Adrenal gland (tissue), 9 donors: ENCODE measurements at regions not wholly inside any gene's neighbourhood (a gene's known extent, or its start where the extent isn't known, plus 50 kb on each side); places are given as distances from the start of the nearest gene placed in this dataset.

Experiments
- DNase-seq, 7 donors: peaks; one replicate each; pipeline ENCODE4 v3.0.0-alpha.2; 2019 to 2020
- H3K27ac ChIP-seq, 5 donors: fragments of 200-600 bp; sonication (generic) in 4 of 5; 1 replicate in 3 of 5; 2 replicates in 2 of 5; pipeline versions ENCODE4 v1.5.1 to v1.8.0; 2016 to 2020; ENCODE audit warnings: mild to moderate bottlenecking in 1 of 5
- H3K27me3 ChIP-seq: fragments of 200-600 bp; 2 replicates; pipeline ENCODE4 v1.8.0; 2021
- H3K36me3 ChIP-seq, 2 donors: fragments of 200-600 bp; replicated peaks in 1 of 2; 1 replicate in 1 of 2; 2 replicates in 1 of 2; pipeline versions ENCODE4 v1.5.1 to v1.8.0; 2018 to 2022
- H3K4me1 ChIP-seq, 2 donors: fragments of 200-600 bp; replicated peaks in 1 of 2; 1 replicate in 1 of 2; 2 replicates in 1 of 2; pipeline versions ENCODE4 v1.5.1 to v1.8.0; 2018 to 2021
- H3K4me3 ChIP-seq, 4 donors: fragments of 200-600 bp; sonication (generic) in 3 of 4; one replicate each; pipeline ENCODE4 v1.5.1; 2016 to 2018
- H3K9me3 ChIP-seq, 3 donors: fragments of 200-600 bp; sonication (generic) in 1 of 3; replicated peaks in 1 of 3; 1 replicate in 2 of 3; 2 replicates in 1 of 3; pipeline versions ENCODE4 v1.5.1 to v1.8.0; 2016 to 2021
- CTCF ChIP-seq, 6 experiments: fragments of 450-650 bp in 4 of 6; fragments of 200-600 bp in 2 of 6; sonication (generic) in 1 of 6; IDR thresholded peaks; 1 replicate in 5 of 6; 2 replicates in 1 of 6; pipeline versions ENCODE4 v1.5.1 to v1.8.0; 2016 to 2021; ENCODE audit warnings: antibody characterized with exemption in 6 of 6, mild to moderate bottlenecking in 2 of 6, moderate library complexity in 1 of 6
- POLR2A ChIP-seq, 2 donors: fragments of 450-650 bp; IDR thresholded peaks; one replicate each; pipeline ENCODE4 v1.6.1; 2017; ENCODE audit warnings: antibody characterized with exemption in 2 of 2, mild to moderate bottlenecking in 2 of 2, moderate library complexity in 1 of 2
- WGBS, 4 donors: extraction: QIAGEN DNeasy Blood & Tissue Kit in 2 of 4; methylation state at CpG; one replicate each; pipeline versions ENCODE4 v1.1.5 to v1.1.7; 2013 to 2017; 5-methylcytosine and 5-hydroxymethylcytosine counted together
- intact Hi-C, 2 donors: fragments of 100-400 bp; cut with DNase I; formaldehyde crosslinking; loops; one replicate each; pipeline versions ENCODE4 v1.14.1 to v1.15.0; 2022 to 2023
- donor health status: healthy with polysubstance abuse.
- donor health status: Bipolar disorder and iron deficiency.
- donor health status: DM: yes; HTN: yes; CAD: no.
- donor health status: DM: no; HTN: no; CAD: no.
- donor health status: DM: no; HTN: no; CAD: no.

DNA sequence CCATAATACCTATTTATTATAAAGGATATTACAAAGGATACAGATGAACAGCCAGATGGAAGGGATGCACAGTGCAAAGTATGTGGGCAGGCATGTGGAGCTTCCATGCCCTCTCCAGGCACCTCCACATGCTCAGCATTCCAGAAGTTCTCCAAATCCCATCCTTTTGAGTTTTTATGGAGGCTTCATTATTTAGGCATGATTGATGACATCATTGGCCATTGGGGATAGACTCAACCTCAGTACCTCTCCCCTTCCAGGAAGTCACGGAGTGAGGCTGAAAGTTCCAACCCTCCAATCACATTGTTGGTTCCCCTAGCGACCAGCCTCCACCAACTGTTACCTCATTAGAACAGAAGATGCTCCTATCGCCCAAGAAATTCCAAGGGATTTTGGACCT, 156.4 kb downstream of the ATP23 start:
- Histone ChIP-seq H3K36me3 (no peaks in the 10 kb centered on the region), H3K27me3 (no peaks in the 10 kb centered on the region), H3K9me3 (no peaks in the 10 kb centered on the region), H3K4me1 (no peaks in the 10 kb centered on the region), H3K27ac (no peak overlapping the region), H3K4me3 (no peak overlapping the region)
- WGBS, 4 donors: 71 to 85% (median 83%) methylated on average over 3 of the region's 3 CpGs
- no peak for TF ChIP-seq CTCF (IDR thresholded peaks at IDR 0.05)
- no peak for TF ChIP-seq POLR2A (IDR thresholded peaks at IDR 0.05)
- no peak for DNase-seq
- intact Hi-C loops: no loop called here

DNA sequence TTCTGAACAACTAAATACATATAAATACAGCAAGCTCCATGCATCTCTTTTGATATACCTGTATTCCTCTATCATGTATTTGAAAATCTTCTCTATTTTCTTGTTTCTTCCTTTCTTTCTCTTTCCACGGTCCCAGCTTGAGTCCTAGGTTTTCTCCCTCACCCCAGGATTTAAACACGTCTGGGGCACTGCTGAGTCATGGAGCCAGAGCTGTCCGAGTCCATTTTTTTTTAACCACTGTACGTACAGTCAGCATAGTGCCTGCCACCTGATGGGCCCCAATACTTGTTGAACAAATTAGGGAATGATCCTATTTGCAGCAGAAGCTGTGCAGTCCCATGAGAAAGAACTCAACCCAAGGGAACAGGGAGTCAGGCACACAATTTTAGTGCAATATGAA, 158.1 kb downstream of the ATP23 start:
- DNase-seq: no peak
- TF ChIP-seq CTCF (IDR thresholded peaks at IDR 0.05) (no peak), POLR2A (IDR thresholded peaks at IDR 0.05) (no peak)
- Histone ChIP-seq H3K36me3 (no peaks in the 10 kb centered on the region), H3K4me1 (no peaks in the 10 kb centered on the region), H3K27ac (no peak overlapping the region), H3K27me3 (no peaks in the 10 kb centered on the region), H3K4me3 (no peak overlapping the region), H3K9me3 (no peaks in the 10 kb centered on the region)
- intact Hi-C loops: no loop called here
- 70 to 83% (median 76%) methylated on average over 4 of the region's 4 CpGs for WGBS, 4 donors

- TF ChIP-seq CTCF (IDR thresholded peaks at IDR 0.05): no peak
- TF ChIP-seq POLR2A (IDR thresholded peaks at IDR 0.05): no peak
- no peak overlapping the region for H3K27ac ChIP-seq
- intact Hi-C loops: no loop called here
- no peak for DNase-seq
- no peaks in the 10 kb centered on the region for H3K27me3 ChIP-seq
- no peaks in the 10 kb centered on the region for H3K4me1 ChIP-seq
- WGBS, 4 donors: 40 to 67% (median 44%) methylated on average over 4 of the region's 4 CpGs
- no peaks in the 10 kb centered on the region for H3K36me3 ChIP-seq
- H3K9me3 ChIP-seq: no peaks in the 10 kb centered on the region
- H3K4me3 ChIP-seq: no peak overlapping the region
Measured at GRCh38 chr12:58104351-58104755, 163.0 kb downstream of the ATP23 start.

GRCh38 chr12:58105225-58106119, 164.1 kb downstream of the ATP23 start:
- Histone ChIP-seq H3K4me1 (no peaks in the 10 kb centered on the region), H3K36me3 (no peaks in the 10 kb centered on the region), H3K4me3 (no peak overlapping the region), H3K9me3 (no peaks in the 10 kb centered on the region), H3K27ac (no peak overlapping the region), H3K27me3 (no peaks in the 10 kb centered on the region)
- 91 to 92% (median 92%) methylated on average over 10 of the region's 10 CpGs for WGBS, 4 donors
- no peak for DNase-seq
- TF ChIP-seq POLR2A (IDR thresholded peaks at IDR 0.05) (no peak), CTCF (IDR thresholded peaks at IDR 0.05) (no peak)
- intact Hi-C loops: no loop called here
